Loucy (cell line): ENCODE measurements at regions not wholly inside any gene's neighbourhood (a gene's known extent, or its start where the extent isn't known, plus 50 kb on each side); places are given as distances from the start of the nearest gene placed in this dataset.

Source experiments
- CTCF ChIP-seq: fragments of 200-600 bp; sonication (generic); conservative IDR thresholded peaks from 2 replicates; pipeline ENCODE4 v1.5.1; 2014; ENCODE audit warnings: mild to moderate bottlenecking, antibody characterized with exemption, low read length
- EZH2phosphoT487 ChIP-seq: fragments of 200-600 bp; IDR thresholded peaks from 2 replicates; pipeline ENCODE4 v1.6.1; 2018; ENCODE audit warnings: antibody characterized with exemption, mild to moderate bottlenecking, moderate library complexity, borderline replicate concordance

GRCh38 chr15:22259881-22260421 lies 179.6 kb downstream of the OR4M2 start:
- TF ChIP-seq CTCF (no peak), EZH2phosphoT487 (no peak)
